GM21825 (cell line): ENCODE measurements at regions not wholly inside any gene's neighbourhood (a gene's known extent, or its start where the extent isn't known, plus 50 kb on each side); places are given as distances from the start of the nearest gene placed in this dataset.
"Not testable (repeated sequence)": the region's sequence is repeated elsewhere in the genome, so short reads cannot be mapped to it uniquely, and the experiment has no call there.

ENCODE experiments used
- ATAC-seq: cut with Tn5 transposase; IDR thresholded peaks from one replicate; pipeline ENCODE4 v1.9.1; 2021; ENCODE audit warnings: mild to moderate bottlenecking, moderate library complexity; ENCODE audit not compliant: unreplicated experiment

GRCh38 chr10:109417803-109418202 lies 505.5 kb downstream of the XPNPEP1 start:
- no peak for ATAC-seq

GRCh38 chr10:109412353-109412752 lies 511.0 kb downstream of the XPNPEP1 start:
- ATAC-seq: no peak

DNA sequence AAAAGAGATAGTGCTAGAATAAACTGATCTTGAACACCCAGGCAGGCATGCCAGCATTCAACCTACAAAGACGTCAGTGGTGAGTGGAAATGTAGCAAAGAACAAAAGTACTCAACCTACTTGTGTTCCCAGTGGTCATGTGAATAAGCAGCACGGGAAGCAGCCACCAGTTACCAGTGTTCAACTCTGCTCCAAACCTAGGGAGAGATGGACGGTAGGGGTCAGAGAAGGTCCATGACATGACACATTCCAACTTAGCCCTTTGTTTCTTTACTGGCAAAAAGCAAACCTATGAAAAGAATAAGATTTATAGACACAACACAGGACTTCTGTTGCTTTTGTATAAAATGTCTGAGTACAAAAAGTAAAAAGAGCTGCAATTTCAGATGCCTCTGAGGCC lies 511.4 kb downstream of the XPNPEP1 start:
- no peak for ATAC-seq

- ATAC-seq: no peak
Measured at GRCh38 chr10:109405338-109405737, 518.0 kb downstream of the XPNPEP1 start.

DNA sequence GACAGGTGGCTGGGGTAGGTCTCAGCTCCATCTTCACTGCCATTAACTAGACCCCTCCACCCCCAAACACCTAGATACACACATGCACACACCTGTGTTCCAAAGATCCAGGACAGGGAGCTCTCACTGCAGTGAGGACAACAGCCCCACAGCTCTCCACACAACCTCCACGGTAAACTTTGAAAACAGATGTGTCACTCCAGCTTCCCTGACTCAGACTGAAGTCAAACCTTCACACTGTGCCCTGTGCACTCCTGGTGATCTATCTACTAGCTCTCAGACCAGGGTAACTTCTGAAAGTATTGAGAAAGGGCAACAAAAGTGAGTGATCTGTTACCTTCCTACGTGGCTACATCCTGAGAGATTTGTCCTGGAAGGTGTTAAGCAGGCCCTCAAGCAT lies 519.8 kb downstream of the XPNPEP1 start:
- no peak for ATAC-seq

- no peak for ATAC-seq
Measured at GRCh38 chr10:109393425-109393824, 529.9 kb downstream of the XPNPEP1 start.

DNA sequence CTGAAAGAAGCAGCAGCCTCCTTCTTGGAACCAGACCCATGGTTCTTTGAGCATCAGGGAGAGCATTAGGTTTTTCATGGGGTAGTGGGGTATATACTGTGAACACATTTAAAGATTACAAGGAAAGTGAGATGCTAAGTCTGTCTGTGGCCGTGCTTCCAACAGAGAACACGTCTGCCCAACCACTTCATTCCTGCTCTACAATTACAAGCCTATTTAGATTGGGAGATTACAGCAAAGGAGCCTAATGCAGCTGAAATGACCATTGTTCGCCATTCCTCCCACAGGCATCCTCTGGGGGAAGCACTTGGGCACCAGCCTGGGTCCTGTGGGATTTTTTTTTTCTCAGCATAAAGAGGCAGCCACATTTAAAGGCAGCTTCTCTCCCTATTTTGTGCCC lies 536.4 kb downstream of the XPNPEP1 start:
- no peak for ATAC-seq

DNA sequence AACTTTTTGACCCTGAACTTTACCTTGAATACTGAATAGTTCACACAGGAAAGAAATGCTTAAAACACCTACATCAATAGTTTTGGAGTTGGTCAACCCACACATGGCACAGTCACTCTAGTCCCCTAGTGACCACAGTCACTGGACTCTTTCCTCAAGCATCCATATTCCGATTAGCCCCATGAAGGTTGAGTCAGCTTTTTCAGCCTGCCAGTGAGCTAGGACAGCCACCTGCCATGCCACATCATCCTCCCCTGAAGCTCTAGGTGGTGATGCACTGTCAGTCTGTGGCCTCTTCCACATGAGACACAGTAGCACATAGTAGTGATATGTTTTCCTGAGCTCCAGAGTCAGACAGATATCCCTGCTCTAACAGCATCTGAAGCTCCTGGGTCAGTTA lies 537.2 kb downstream of the XPNPEP1 start:
- no peak for ATAC-seq

GRCh38 chr10:109379186-109379585 lies 544.1 kb downstream of the XPNPEP1 start:
- ATAC-seq: no peak

DNA sequence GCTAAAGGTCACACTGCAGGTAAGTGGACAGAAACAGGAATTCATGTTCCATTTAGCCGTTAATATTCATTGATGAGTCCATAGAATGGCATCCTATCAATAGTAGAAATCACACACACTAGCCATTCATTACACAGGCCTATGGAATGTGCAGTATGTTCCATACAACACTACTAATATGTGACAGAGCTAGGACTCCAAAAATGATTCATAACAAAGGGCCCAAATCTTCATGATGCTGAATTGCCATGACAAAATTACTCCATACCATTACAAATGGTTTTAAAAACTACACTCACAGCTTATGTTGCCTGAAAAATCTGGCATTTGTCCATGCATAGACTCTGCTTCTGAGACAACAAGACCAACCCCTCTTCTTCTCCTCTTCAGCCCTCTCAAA lies 549.1 kb downstream of the XPNPEP1 start:
- ATAC-seq: no peak

GRCh38 chr10:109359316-109359715 lies 564.0 kb downstream of the XPNPEP1 start:
- no peak for ATAC-seq

DNA sequence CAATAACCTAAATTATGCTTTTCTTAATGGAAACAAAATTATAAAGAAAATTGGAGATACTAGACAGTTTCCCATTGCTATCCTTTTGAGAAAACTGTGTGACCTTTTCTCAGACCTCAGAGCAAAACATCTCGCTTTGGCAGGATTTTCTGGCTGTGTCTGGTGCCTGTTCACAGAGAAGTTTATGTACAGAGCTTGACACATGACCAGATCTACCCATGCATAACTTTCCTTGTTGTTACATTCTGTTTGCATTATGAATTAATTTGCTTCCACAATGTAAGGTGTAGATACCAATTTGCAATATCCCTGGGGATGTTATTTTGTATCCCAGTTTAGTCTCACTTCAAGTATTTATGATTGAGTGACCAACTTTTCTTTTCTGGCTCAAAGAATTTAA lies 565.0 kb downstream of the XPNPEP1 start:
- no peak for ATAC-seq

GRCh38 chr10:109348324-109348723 lies 575.0 kb downstream of the XPNPEP1 start:
- ATAC-seq: no peak

DNA sequence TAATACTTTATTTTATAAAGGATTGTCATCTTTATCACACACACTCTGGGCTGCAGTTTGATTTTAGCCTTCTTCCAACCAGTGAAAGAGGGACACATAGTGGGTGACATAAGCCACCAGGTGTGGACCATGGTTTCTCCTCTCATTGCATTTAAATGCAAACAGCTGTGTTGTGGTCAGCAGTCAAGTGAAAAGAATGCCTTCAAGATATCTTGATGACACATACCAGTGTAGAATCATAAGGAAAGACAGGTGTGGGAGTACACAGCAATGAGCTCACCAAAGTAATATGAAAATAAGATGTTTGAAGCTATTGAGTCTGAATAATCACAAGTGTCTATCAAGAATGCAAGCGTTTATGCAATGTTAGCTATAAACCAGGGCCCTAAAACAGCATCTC lies 580.0 kb downstream of the XPNPEP1 start:
- no peak for ATAC-seq

GRCh38 chr10:109341986-109342385 lies 581.3 kb downstream of the XPNPEP1 start:
- ATAC-seq: no peak

DNA sequence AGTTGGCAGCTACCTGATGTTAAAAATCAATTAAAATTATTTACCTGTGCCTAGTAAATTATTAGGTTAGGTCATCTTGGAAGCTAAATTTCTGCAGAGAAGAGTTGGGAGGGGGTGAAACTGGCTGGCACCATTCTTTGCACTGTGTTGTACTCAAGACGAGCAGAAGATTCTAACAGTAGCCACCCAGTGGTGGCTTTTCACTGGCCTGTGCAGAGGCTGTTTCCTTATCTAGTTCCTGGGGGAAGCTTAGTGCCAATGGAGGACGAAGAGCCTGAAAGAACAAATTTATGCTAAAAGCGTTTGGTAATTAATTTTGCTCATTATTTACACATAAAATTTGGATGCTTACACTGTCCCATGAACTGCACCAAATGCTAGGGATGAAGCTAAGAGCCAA lies 595.3 kb downstream of the XPNPEP1 start:
- ATAC-seq: no peak

GRCh38 chr10:109327266-109327665 lies 596.0 kb downstream of the XPNPEP1 start:
- no peak for ATAC-seq

DNA sequence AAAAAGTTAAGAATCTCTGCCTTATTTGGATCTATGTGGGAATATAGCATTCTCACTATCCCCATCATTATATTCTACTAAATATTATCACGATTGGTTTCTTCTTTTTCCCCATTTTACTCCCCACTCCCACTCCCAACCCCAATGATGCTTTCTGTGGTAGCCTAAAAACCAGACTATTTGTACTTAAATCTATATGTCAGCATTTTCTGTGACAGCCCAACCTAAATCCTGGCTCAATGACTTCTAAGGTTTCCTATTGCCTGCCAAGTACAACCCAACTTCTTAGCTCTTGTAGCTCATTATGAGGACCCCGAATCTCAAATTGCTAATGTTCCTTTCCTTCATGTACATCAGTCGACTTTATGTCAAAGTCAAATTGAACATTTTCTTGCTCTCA lies 598.6 kb downstream of the XPNPEP1 start:
- ATAC-seq: no peak

DNA sequence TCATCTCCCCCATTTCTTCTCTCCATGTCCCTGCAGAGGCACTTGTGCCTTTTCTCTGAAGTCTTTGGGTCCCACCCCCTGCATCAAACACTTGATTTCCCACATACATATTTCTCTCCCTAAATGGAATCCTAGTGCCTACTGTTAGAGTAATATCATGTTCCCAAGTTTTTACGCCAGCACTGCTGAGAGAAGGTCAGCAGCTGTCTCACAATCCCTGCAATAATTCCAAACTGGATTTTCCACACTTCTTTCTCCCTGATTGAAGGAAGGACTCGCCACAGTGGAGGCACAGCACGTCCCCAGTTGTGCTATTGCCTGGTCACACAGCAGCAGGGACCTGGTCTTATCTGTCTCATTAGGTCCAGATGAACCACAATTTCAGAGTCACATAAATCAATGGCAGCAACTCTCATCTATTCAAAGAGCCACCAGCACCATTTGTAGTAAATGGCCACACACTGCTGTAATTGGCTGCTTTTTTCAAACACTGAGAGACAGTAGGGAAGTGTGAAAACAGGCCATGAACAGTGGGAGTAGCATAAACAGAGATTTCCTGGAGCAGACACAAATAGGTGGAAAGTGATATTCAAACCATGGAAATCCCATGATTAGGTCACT lies 605.5 kb downstream of the XPNPEP1 start:
- ATAC-seq: no peak

DNA sequence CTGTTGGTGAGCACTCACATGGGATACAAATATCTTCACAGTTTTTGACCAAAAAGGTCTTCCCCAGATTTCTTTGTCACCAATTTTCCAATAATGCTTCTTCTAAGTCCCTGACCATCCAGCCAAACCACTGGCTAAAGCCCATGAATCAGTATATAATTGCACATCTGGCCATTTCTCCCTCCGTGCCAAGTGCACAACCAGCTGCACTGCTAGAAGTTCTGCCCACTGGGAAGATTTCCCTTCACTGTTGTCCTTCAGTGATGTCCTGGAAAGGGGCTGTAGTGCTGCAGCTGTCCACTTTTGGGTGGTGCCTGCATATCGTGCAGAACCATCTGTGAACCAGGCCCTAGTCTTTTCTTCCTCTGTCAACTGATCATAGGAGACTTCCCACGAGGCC lies 609.3 kb downstream of the XPNPEP1 start:
- ATAC-seq: not testable (repeated sequence)

DNA sequence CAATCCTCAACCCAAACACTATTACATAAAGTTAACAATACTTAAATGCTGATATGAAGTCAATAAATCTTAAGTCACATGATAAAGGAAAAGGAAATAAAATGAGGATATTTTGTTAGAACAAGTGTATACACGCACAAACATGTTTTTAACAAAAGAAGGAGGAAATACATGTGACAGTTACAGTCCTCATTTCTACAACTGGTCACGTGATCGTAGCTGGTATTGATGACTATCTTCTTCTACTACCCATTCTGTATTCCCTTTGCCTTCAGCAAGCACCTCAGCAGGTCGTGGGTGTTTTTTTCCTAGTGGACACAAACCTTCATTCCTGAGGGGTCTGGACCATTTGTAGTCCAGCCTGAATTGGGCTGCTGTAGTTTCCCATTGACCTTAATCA lies 610.8 kb downstream of the XPNPEP1 start:
- not testable (repeated sequence) for ATAC-seq

- no peak for ATAC-seq
Measured at GRCh38 chr10:109308971-109309370, 614.3 kb downstream of the XPNPEP1 start.

GRCh38 chr10:109307102-109307501 lies 616.2 kb downstream of the XPNPEP1 start:
- not testable (repeated sequence) for ATAC-seq
